ENCODE measurements at regions not wholly inside any gene's neighbourhood (a gene's known extent, or its start where the extent isn't known, plus 50 kb on each side); places are given as distances from the start of the nearest gene placed in this dataset.

DNA sequence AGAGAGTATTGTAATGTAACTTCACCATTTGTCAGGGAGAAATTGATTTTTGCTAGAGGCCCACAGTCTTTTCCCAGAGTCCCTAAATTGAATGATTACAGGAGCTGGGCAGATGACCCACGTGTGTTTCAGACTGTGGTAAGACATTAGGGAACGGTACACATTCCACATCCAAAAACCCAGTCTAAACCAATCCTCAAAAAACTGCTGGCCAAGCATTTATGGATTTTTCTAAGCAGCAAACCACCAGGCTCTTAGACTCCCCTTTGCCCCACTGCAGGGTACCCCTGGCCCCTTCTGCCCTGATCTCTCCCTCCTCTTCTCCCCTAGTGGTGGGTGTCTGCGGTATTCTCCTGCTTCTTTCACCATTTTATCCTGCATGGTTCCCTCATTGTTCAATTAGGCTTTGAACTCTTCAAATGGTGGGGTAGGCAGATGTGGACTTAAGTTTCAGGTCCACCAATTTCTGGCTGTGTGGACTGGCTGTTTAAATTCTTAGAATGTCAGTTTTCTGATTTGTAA is 135.5 kb upstream of the SORCS3 start:
- no peaks in the 10 kb centered on the region for H3K9me3 ChIP-seq
- no peak overlapping the region for H3K27ac ChIP-seq (ENCODE audit: low read depth in 2 of 2, low read length in 1 of 2)
- 45% methylated on average over 3 of the region's 3 CpGs for WGBS (ENCODE audit: low lambda C conversion rate)
- H3K4me2 ChIP-seq = no peak overlapping the region
- no peak for DNase-seq
- H3K36me3 ChIP-seq (replicated peaks in 1 of 2; ENCODE audit: control insufficient read depth in 1 of 2, insufficient read depth in 2 of 2, low read length in 1 of 2) = no peaks in the 10 kb centered on the region
- no peak for TF ChIP-seq NRF1 (IDR thresholded peaks at IDR 0.05; ENCODE audit: low read depth, low read length)
- TF ChIP-seq SIN3A (IDR thresholded peaks at IDR 0.05; ENCODE audit: borderline replicate concordance, low read depth, low read length) = no peak
- no peak for TF ChIP-seq MEF2A (IDR thresholded peaks at IDR 0.05; ENCODE audit: borderline replicate concordance, low read depth)
- no peak for TF ChIP-seq JUND (IDR thresholded peaks at IDR 0.05)
- no peak for TF ChIP-seq RAD21 (IDR thresholded peaks at IDR 0.05; ENCODE audit: low read length)
- no peak for TF ChIP-seq FOXJ3 (CRISPR knock-in tag; IDR thresholded peaks at IDR 0.05)
- no peak for TF ChIP-seq FOSL2 (IDR thresholded peaks at IDR 0.05; ENCODE audit: borderline replicate concordance, low read depth)
- TF ChIP-seq, protein P1, sequence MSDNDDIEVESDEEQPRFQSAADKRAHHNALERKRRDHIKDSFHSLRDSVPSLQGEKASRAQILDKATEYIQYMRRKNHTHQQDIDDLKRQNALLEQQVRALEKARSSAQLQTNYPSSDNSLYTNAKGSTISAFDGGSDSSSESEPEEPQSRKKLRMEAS (IDR thresholded peaks at IDR 0.05; ENCODE audit: low read depth) = no peak
- TF ChIP-seq TCF12 (IDR thresholded peaks at IDR 0.05) = no peak
- no peak for TF ChIP-seq FOXM1 (IDR thresholded peaks at IDR 0.05; ENCODE audit: low read depth)
- TF ChIP-seq CTCF (IDR thresholded peaks at IDR 0.05) = no peak
- no peak for TF ChIP-seq MXI1 (IDR thresholded peaks at IDR 0.05; ENCODE audit: low read depth, low read length)
- TF ChIP-seq ELF1 (IDR thresholded peaks at IDR 0.05) = no peak
- TF ChIP-seq PBX3 (IDR thresholded peaks at IDR 0.05) = no peak
- TF ChIP-seq, protein P2, sequence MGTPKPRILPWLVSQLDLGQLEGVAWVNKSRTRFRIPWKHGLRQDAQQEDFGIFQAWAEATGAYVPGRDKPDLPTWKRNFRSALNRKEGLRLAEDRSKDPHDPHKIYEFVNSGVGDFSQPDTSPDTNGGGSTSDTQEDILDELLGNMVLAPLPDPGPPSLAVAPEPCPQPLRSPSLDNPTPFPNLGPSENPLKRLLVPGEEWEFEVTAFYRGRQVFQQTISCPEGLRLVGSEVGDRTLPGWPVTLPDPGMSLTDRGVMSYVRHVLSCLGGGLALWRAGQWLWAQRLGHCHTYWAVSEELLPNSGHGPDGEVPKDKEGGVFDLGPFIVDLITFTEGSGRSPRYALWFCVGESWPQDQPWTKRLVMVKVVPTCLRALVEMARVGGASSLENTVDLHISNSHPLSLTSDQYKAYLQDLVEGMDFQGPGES (IDR thresholded peaks at IDR 0.05; ENCODE audit: low read depth, low read length) = no peak
- TF ChIP-seq ZBTB33 (IDR thresholded peaks at IDR 0.05; ENCODE audit: borderline replicate concordance, low read depth) = no peak
- TF ChIP-seq, protein P3, sequence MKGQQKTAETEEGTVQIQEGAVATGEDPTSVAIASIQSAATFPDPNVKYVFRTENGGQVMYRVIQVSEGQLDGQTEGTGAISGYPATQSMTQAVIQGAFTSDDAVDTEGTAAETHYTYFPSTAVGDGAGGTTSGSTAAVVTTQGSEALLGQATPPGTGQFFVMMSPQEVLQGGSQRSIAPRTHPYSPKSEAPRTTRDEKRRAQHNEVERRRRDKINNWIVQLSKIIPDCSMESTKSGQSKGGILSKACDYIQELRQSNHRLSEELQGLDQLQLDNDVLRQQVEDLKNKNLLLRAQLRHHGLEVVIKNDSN (IDR thresholded peaks at IDR 0.05; ENCODE audit: borderline replicate concordance, low read depth) = no peak
- no peaks in the 10 kb centered on the region for H3K79me2 ChIP-seq (ENCODE audit: insufficient read depth)
- H4K20me1 ChIP-seq (ENCODE audit: insufficient read depth) = no peaks in the 10 kb centered on the region
- peaks cover 0 to 22% of the 10 kb centered on the region in 2 experiments; a peak in 2 of 4 replicates for H3K4me1 ChIP-seq (ENCODE audit: control insufficient read depth in 1 of 2, insufficient read depth in 2 of 2, low read depth in 1 of 2, low read length in 1 of 2)
- H3K9me2 ChIP-seq = no peaks in the 10 kb centered on the region
- no peak overlapping the region for H2AFZ ChIP-seq (ENCODE audit: low read depth)
- H3K4me3 ChIP-seq (ENCODE audit: low read depth in 2 of 2, low read length in 1 of 2) = no peak overlapping the region
- H3F3A ChIP-seq (replicated peaks; ENCODE audit: insufficient read depth) = no peaks in the 10 kb centered on the region
- CTCF ChIA-PET = interaction anchor here (0.6 to 1.4 kb wide), 5 partner anchors 9 to 419 kb away, joined by 3 to 5 read pairs (median 3); no protein-coding TSS in a partner anchor
- H3K9ac ChIP-seq = no peak overlapping the region
- H3K27me3 ChIP-seq (ENCODE audit: insufficient read depth) = no peaks in the 10 kb centered on the region
- POLR2A ChIA-PET = no interaction called here
